Right renal pelvis (tissue), 4 donors: ENCODE measurements at regions not wholly inside any gene's neighbourhood (a gene's known extent, or its start where the extent isn't known, plus 50 kb on each side); places are given as distances from the start of the nearest gene placed in this dataset.

Experiments used
- DNase-seq, 4 donors: peaks; one replicate each; pipeline ENCODE4 v3.0.0-alpha.2; 2013; ENCODE audit warnings: low read depth in 4 of 4, low spot score in 3 of 4, missing footprints in 1 of 4

GRCh38 chr2:228866044-228866443, 405.0 kb downstream of the PID1 start:
- DNase-seq, result no peak

DNA sequence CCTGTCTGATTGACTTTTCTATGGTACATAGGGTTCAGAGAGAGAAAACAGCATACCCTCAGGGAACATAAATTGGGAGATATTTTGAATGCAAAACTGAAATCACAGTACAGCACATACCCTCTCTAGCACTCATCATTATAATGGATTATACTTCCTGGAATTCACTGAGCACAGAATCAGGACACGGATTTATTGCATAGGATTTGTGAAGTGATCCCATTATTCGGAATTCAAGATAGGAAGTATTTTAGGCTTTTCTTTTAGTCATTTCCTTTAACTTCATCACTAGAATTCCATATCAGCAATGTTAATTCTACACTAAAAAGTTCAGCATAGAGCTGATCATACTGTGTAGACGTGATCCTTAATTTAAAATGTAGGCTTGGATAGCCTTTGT, 407.0 kb downstream of the PID1 start:
- no peak for DNase-seq

DNA sequence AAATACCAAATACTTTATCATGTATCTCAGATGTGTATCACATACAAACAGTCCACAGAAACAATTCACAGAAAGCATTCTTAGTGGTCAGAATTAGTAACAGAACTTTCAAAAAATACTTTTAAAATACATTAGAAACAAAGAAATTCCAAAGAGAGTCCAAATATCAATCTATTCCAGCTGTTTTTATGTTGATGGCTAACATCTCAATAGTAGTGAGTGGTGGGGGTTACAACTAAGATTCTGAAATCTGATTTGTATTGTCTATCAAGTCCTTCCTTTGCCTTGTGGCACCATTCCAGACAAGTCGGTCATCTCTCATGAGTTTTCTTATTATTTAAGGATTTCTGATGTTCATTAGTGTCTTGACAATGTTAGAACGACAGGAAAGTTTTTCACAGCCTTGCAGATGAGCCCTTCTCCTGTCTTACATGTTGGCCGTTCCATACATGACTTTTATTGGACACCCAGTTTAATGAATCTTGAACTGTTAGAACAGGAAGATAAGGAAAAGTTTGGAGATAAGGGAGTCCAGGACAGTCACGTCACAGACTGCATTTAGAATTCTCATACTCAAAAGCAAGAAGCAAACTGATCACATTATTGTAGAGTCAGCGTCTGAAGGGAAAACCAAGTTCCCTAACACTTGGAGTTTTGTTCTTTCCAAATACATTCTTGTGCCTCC, 410.3 kb downstream of the PID1 start:
- no peak for DNase-seq

DNA sequence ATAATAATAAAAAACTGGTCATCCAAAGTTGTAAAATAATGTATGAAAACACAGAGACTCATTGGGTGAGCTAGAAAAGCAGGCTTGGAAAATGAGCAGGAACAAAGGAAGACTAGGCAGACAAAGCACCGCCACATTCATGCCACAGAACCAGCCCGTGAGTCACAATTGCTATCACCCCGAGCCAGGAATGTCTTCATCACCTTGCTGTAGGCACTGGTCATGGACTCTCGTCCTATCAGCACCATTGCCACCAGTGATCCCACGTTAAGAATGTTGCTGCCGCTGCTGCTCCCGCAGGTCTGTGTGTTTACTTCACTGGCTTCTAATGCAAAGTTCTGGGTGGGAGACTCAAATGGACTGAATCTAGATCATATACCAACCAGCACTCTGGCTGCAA, 417.9 kb downstream of the PID1 start:
- DNase-seq, result no peak

DNA sequence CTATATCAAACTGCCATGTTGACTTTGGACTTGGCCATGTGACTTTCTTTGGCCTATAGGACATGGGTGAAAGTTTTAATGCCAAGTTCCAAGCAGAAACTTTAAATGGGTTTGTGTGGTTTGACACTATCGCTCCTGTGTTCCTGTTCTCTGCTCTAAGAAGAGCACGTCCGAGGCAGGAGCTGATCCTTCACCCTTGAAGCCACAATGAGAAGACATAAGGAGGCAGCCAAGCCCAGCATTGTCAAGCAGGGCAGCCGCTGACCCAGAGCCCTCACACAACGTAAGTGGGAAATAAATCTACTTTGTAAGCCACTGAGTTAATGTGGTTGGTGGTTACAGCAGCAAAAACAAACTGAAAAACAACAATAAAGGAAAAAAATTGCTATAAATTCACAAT, 422.4 kb downstream of the PID1 start:
- no peak for DNase-seq

DNA sequence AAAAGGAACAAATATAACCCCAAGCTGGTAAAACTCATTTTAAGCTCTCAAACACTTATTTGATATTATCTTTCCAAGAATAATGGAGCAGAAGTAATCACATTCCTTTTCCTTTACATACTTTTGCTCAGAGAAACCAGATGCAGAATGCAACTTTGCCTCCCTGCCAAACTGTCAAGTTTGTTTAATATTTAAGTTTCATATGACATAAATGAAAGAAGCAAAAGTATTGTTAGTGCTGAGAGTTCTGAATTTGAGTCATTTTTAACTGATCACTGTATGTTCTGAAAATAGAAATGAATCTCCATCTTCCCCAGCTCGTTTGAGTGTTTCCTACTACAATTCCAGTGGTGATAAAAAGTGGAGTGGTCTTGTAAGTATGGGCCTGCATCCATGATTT, 423.4 kb downstream of the PID1 start:
- no peak for DNase-seq

DNA sequence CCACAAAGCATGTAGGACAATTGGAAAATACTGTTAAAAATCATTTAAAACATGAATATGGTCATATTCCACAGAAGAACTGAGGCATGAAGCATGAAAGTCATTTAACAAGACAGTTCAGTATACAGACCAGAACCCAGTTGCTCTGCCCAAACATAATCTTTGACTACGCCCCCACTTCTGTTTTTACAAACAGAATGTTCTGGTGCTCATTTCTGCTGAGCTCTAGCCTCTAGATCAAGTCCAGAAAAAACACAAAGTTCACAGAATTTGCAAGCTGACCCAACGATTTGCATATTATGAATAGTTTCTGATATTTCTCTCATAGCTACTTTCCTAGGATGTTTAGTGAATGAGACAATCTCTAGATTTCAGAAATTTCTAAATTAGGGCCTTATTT, 424.9 kb downstream of the PID1 start:
- no peak for DNase-seq

- DNase-seq, result peak in 2 of 4 donors; percentile 5 to 8
Observed at GRCh38 chr2:228845162-228845925, 425.7 kb downstream of the PID1 start.

- no peak for DNase-seq
Observed at GRCh38 chr2:228841877-228842276, 429.2 kb downstream of the PID1 start.

DNA sequence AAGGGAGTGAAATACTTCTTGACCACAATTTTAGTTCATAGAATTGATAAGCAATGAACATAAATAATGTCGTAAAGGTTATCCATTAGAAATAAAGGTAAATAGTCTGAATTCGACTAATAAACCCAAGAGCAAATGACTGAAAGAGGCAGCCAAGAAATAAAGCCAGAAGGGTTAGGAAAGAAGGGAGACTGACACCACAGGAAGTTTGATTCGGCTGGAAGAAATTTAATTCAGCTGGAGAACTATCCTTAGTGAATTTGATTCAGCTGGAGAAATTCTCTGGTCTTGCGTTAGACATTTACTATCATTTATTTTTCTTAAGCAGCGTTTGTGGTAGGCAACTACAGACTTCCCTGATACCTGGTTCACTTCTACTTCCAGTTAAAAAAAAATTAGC, 429.6 kb downstream of the PID1 start:
- DNase-seq, result no peak

DNA sequence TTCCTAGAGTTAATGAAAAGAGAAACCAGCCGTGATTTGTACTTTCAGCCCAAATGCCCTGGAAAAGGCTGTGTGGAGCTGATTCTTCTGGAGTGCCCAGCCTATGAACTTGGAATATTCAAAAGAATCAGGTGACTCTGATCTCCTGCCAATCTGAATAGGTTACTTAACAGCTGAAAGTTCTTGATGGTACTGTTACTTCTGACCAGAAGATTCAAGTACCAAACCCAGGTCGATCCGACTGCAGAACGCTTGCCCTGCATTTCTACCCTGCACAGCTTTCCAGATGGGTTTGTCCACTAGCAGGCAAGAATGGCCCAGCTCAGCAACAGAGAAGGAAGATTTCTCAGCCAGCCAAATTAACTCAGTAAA, 430.4 kb downstream of the PID1 start:
- no peak for DNase-seq

DNA sequence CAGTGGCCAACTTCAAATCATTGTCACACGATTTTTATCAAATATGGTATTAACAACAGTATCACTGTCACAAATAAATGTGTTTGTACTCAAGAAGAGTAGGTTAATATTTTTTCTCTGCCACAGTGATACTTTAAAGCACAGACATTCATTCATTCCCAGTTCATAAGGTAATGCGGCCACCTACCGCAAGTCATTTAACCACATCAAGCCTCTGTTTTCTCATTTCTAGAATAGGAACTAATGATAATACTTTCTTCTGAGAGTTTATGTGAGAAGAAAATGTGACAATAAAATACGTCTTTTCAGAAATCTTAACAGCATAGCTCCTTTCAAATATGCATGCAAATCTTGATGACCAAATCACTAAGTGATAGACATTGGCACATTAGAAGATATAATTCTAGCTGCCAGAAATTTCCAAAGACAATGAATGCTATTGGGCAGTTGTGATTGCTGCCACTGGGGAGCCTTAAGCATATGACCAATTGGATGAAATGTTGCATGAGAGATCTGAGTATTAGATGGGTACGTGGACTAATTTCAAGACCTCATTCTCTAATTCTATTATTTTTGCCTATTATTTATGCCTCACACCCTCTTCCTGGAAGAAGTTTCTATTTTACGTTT, 430.9 kb downstream of the PID1 start:
- no peak for DNase-seq

DNA sequence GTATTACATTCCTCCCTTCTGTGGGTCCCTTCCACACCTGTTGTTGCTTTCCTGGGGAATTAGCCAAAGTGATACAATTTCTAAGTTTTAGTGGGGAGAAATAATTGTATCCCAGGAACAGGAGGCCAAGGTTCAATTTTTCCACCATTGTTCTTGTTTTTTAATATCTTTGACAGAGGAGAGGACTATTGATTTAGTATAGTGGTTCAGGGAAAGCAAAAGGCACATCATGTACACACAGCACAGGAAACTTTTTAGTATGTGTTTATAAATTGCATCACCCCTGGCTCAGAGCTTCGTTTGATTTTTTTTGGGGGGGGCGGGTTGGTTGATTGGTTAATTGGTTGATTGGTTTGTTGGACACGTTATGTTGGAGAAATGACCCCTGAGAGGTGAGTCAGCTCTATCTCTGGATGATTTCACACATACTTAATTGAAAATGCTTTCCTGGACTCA, 431.6 kb downstream of the PID1 start:
- DNase-seq, result no peak

GRCh38 chr2:228838819-228839218, 432.3 kb downstream of the PID1 start:
- no peak for DNase-seq

GRCh38 chr2:228828397-228828796, 442.7 kb downstream of the PID1 start:
- no peak for DNase-seq

- DNase-seq, result no peak
Observed at GRCh38 chr2:228827056-228827700, 443.9 kb downstream of the PID1 start.

DNA sequence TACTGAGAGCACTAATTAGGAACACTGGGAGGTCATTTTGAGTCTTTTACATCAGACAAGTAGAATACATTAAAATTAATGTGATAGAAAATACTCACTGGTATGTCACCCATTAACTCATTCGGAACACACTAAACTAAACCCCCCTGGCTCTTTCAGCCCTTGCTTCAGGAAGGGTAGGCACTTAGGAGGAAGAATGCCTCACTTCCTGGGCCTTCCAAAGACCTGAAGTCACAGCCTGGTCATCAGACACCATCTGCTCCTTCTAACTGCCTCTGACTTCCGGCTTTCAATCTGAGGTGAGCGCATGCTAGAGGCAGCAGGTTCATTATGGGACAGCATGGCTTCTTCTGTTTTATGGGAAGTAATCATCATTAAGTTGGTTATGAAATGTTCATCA, 451.4 kb downstream of the PID1 start:
- DNase-seq, result no peak

DNA sequence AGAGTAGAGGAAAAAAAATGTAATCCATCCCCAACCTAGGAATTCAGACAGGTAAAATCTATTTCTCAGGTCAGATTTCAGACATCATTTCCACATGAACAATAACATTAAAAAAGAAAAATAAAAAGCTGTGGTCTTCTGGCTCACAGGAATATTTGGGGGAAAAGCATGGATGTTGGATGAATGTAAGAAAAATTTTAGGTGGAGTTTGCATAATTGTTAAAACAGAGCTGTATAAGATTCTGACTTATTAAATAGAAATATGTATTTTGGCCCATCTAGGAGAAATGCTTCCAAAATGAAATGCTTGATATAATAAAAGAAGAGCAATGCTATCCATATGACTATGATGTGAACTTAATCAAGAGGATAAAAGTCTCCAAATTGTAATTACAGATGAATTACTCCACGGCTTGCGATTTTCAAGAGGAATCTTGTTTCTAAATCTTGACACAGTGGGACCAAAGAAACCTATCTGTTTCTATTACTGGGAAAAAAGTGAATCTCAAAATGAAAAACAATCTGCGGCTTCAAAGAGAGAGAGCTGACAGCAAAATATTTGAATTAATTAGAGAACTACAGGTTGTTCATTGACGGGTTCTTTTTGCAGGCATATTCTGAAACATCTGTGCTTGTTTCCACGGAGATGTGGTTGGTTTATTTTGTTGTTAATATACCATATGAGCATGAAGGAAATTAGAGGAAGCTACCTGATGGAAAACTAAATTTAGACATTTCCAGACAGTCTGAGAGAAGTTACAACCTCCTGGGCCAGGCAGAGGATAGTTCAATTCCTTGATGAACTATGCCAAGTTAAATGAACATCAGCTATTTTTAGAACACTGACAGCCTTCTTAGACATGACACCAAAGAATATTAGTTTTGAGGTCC, 468.7 kb downstream of the PID1 start:
- no peak for DNase-seq

- DNase-seq, result no peak
Observed at GRCh38 chr2:228801451-228801850, 469.6 kb downstream of the PID1 start.

DNA sequence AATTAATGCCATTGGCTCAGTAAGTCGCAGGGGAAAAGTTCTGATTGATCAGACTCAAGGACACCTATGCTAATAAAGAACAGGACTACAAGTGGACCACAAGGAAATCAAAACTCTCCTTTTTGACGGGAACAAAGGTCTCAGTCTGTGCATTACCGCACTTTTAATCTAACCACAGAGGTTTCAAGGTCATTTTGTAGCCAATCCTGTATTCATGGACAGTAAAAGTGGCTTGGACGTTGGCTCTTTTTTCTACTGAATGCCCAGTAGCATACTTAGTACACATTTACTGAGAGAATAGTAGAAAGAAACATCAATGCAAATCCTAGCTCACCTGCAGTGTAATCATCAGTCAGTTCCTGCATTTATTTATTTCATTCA, 471.9 kb downstream of the PID1 start:
- DNase-seq, result peak in 1 of 4 donors; percentile 2
